Urothelium cell line (cell line): ENCODE measurements at regions not wholly inside any gene's neighbourhood (a gene's known extent, or its start where the extent isn't known, plus 50 kb on each side); places are given as distances from the start of the nearest gene placed in this dataset.
A peak's percentile ranks its signal among the peaks of the same experiment; 100 is the strongest.
"Not testable (repeated sequence)": the region's sequence is repeated elsewhere in the genome, so short reads cannot be mapped to it uniquely, and the experiment has no call there.

Experiments
- DNase-seq: peaks from one replicate; pipeline ENCODE4 v3.0.0; 2011; ENCODE audit warnings: low spot score, mixed read lengths
- FAIRE-seq: peaks from 2 replicates; lab custom pipeline; 2011; peaks lifted over from hg19 to GRCh38; lab: Jason Lieb, UNC

DNA sequence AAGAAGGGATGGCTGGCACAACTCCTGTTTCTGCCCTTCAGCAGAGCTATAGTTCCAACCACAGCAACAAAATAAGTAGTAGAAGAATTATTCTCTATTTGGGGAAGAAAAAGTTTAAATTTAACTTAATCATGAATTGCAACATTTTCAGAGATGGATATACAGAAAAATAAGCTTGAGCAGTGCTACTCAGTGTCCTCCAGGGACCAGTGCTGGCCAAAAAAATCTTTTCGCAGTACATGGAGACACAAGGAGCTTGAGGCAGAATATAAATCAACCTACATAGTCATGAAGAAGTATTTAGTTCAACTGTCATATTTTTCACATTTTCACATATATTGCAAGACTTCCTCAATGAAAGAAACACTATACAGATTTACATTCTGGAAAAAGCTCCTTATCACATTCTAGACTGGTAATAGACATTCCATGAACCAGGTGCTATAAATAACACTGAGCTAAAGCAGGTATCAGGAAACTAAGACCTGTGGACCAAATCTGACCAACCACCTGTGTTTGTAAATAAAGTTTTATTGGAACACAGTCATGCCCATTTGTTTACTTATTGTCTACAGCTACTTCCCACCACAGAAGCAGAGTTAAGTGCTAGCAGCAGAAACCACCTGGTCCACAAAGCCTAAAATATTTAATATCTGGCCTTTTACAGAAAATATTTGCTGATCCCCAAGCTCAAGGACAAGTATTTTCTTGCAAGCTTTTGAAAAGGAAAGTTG, 101.9 kb downstream of the RGS21 start:
- DNase-seq (no peak), FAIRE-seq (no peak)

DNA sequence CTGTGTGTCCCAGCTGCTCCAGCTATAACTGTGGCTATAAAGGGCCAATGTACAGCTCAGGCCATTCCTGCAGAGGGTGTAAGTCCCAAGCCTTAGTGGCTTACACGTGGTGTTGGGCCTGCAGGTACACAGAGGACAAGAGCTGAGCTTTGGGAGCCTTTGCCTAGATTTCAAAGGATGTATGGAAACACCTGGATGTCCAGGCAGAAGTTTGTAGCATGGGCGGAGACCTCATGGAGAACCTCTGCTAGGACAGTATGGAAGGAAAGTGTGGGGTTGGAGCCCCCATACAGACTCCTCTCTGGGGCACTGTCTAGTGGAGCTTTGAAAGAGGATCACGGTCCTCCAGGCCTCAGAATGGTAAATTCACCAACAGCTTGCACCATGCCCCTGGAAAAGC, 113.9 kb downstream of the RGS21 start:
- DNase-seq = no peak
- FAIRE-seq = no peak

DNA sequence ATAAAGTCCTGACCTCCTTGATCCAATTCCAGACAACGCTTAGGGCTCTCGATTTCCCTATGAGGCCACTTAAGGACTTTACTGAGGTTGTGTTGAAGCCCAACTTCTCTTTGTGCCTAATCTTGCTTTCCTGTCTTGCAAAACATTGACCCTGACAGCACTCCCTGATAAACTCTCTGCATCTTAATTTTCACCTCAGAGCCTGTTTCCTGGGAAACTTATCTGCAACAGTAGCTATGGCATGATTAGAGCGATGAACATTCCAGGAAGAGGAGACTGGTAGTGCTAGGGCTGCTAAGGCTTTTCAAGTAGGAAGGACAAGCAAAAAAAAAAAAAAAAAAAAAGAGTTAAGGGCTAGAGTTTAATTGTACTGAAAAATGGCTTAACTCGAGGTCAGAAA, 118.9 kb downstream of the RGS21 start:
- DNase-seq (no peak), FAIRE-seq (no peak)

DNA sequence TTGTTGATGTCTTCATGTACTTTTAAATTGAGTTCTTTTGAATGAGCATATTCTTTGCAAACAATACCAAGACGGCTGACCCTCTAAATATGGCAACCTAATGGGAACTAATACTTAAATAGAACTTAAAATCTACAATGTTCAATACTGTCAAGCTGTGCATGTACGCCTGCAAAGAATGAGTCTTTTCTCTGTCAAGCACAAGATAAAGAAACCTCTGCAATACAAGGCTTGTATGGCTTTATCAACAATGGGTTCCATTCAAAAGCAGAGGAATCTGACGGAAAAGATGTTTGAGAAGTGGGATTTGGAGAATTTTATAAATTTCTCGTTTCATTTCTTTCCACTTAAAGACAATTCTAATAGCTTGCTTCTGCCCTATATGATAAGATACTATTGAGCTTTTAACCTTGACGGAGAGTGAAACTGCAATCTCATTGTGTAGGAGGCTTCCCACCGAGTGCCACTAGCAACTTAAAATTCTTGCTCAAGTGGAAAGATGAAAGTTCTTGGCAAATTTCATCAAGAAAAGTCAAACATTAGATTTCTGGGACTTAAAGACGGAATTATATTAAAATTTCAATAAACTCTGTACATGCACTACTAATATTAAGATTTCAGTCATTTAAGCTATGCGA, 119.8 kb downstream of the RGS21 start:
- FAIRE-seq = no peak
- no peak for DNase-seq

DNA sequence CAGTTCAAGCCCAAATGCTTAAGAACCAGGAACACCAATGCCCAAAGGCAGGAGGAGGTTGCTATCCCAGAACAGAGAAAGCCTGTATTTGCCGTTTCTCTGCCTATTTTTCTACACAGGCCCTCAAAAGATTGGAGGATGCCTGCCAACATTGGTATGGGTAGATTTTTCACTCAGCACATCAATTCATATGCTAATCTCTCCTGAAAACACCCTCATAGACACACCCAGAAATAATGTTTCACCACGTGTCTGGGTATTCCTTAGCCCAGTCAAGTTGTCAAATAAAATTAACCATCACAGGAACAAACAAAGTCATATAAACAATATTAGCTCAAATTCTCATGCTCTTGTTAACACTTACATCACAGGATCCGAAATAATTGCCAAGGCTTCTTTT, 121.9 kb downstream of the RGS21 start:
- DNase-seq (no peak), FAIRE-seq (no peak)

DNA sequence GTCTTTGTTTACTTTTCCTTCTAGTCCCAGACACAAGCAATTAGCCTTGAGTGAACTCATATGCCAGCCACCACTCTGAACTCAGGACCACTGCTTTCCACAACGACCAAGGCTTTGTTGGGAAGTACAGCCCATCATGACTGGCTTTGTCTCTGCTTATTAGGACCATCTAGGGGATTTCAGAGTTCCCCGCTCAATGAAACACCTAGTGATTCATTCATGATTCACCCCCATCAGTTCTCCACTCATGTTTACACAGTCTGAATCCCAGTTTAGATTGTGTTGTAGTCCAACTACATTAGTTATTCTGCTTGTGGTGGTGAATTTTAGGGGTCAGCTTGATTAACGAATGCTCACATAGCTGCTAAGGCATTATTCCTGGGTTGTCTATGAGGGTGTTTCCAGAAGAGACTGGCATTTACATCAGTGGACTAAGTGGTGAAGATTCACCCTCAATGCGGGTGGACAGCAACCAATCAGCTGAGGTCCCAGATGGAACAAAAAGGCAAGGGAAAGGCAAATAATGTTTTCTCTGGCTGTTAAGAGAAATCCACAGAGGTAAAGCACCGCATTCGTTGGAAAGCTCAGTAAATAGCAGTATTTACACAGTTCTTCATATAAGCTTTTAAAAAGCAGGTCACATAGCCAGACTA, 122.7 kb downstream of the RGS21 start:
- no peak for FAIRE-seq
- DNase-seq = peak; percentile 38

DNA sequence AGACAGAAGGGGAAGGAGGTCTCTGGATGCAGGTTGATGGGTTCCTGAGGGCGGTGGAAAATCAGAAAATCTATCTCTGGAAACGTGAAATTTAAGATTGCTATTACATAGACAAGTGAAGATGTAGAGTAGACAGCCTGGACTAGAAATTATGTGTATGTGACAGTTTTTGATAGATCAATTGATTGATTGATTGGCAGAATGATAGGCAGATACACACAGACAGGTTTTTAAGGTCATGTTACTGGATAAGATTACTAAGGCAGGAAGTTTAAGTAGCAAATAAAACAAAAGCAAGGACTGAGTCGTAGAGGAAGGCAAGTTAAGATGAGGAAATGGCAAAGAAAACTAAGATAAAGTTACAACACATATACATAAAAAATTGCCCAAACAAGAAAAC, 124.7 kb downstream of the RGS21 start:
- FAIRE-seq (no peak), DNase-seq (no peak)

DNA sequence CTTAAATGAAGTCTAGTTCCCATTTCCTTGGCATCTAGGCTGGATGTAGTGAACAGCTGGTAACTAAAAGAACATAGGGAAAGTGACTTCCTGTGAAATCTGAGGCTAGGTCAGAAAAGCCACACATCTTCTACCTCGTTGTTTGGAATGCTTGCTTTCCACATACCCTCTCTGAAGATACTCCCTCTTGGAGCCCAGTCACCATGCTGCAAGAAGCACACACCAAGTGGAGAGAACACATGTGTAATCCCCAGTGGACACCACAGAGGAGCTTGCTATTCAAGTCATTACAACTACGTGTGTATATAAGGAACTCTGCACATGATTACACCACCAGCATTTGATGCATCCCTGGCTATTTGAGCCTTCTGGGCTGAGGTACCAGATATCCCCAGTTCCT, 125.9 kb downstream of the RGS21 start:
- FAIRE-seq = no peak

DNA sequence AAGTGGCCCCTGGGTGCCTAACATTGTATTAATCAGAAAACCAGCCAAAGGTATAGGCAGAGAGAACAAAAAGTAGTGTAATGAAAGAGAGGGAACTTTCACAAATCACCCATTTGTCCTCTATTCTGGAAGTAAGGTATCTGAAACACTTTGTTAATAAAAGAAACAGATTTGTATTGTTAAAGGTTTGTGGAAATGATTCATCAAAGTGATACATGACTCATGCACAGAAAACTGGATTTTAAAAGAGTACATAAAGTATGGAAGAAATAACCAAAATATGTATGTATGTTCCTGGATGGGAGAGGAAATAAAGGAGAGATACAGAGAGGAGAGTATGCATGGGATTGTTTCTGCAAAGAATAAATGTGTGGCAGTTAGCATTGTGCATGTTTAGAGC, 126.8 kb downstream of the RGS21 start:
- DNase-seq (no peak), FAIRE-seq (no peak)

More for the DNA sequence above, 125.9 kb downstream of the RGS21 start:
- no peak for DNase-seq

DNA sequence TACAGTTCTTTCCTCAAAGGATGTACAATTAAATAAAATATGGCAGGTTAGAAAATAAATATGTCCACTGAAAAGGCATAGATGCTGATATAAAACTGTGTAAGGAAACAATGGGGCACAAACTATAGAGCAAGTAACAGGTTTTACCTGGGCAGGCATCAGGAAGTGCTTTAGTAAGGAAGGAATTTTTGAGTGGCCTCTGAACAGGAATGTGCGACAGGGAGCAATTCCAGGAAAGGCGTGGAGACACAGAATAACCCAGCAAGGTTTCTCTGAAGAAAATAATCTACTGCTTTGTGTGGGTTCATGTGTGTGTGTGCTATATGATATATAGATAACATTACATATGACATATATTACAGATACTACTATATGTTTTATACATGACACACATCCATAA, 128.4 kb downstream of the RGS21 start:
- DNase-seq (no peak), FAIRE-seq (no peak)

DNA sequence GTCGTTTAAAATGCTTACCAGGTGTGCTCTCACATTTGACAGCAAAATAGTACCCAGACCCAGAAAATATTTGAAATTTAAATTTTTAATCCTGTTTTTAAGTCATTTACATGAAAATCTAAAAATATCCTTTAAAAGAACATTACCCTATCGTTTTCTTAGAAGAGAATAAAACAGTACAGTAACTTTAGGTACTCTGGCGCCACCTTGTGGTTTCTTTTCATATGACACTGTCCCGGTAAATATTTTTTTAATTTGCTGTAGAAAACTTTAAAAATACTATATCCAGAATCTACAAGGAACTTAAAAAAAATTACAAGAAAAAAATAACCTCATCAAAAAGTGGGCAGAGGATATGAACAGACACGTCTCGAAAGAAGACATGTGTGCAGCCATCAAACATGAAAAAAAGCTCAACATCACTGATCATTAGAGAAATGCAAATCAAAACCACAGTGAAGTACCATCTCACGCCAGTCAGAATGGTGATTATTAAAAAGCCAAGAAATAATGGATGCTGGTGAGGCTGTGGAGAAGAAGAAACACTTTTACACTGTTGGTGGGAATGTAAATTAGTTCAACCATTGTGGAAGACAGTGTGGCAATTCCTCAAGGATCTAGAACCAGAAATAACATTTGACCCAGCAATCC, 129.2 kb downstream of the RGS21 start:
- FAIRE-seq (no peak), DNase-seq (no peak)

DNA sequence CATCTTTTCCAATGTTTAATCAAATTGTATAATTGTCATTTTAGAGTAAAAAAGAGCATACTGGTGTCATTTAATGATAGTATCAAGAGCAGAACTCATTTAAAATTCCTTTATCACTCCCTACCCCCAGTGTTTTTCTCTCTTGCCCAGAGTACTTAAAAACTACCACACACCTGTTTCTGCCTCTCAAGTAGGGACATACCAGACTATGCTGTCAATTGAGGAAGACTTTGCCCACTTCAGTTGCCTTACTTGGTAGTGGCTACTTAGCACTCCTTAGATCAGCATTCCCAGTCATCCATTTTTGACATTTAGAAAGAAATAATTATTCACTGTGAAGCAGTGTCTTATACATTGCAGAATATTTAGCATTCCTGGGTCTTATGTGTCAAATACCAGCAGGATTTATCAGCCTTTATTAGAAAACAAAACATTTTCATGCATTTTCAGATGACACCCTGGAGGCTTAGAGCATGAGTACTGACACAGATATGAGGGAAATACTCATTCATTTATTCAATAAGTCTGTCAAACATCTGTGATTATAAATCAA, 127.5 kb upstream of the RGS1 start:
- FAIRE-seq = no peak

DNA sequence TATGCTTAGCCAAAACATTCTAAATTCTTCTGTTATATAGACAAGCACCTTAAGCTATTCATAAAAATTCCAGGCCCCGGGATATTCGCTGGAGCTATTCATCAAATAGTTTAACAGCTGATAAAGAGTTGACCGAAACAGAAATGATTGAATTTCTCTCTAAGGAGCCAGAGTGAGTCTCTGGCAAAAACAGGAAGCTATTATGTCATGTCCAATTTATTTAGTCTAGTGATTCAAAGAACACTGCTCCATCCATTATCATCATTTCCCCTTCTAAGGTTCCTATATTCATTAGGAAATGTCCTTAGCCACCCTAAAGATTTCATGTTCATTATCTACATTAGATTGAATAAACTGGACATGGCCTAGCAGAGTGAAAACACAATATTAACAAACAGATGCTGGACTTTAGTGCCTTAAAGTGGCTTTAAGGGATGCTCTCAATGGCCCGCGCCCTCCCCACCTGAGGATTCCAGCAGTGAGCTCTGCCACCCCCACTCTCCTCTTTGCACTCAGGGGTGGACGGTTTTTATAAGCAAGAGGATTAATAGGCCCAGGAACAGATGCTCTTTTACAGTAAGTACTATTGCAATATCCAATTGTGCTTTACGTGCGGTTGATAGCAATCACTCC, 122.1 kb upstream of the RGS1 start:
- FAIRE-seq (no peak), DNase-seq (no peak)

More for the DNA sequence above, 127.5 kb upstream of the RGS1 start:
- no peak for DNase-seq

DNA sequence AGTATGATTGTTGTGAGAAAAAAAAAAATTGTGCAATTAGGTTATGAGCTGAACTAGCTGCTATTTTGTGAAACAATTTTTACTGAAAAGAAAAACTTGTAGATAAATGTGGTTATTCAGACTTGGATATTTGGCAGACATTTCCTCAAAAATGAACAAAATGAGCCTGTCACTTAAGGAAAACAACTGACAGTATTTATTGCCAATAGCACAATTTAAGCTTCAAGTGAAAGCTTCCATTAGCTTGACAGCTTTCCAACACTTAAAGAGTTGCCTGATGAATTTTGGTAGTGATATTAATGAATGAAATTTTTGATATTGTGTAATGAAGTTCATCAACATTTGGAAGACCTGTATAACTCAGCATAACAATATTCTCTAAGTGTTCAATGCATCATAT, 116.1 kb upstream of the RGS1 start:
- FAIRE-seq (no peak), DNase-seq (no peak)

DNA sequence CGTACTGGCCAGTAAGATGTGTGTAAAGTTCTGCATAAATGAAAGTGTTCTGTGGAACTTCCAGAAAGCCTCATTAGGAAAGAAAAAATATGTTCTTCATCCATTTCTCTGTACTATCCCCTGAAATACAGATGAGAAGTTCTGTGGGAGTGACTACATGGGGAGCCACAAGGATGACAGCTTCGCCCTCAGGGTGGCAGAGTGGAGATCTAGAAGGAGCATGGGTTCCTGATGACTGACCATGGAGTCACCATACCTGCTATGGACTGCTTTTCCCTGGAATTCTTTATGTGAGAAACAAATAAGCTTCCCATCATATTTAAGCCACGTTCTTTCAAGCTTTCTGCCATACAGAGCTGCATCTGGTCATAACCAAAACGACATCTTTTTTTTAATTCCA, 113.9 kb upstream of the RGS1 start:
- DNase-seq = no peak
- no peak for FAIRE-seq

DNA sequence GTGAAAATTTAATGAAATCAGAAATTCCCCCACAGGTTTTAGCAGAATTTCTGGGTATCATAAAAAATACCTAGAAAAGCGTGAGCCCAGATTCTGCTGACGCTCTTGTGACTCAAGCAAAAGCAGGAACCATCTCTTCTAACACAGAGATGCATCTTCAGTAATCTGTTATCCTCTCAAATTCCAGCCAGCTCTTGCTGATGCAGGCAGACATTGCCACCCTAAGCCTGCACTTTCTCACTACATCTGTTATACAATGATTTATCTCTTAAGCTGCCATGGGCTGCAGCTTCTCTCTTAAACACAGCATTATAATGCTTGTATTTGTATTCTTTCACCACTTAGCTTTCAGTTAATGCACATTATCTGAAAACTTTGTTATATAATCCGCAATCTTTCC, 113.0 kb upstream of the RGS1 start:
- no peak for FAIRE-seq
- DNase-seq = no peak

DNA sequence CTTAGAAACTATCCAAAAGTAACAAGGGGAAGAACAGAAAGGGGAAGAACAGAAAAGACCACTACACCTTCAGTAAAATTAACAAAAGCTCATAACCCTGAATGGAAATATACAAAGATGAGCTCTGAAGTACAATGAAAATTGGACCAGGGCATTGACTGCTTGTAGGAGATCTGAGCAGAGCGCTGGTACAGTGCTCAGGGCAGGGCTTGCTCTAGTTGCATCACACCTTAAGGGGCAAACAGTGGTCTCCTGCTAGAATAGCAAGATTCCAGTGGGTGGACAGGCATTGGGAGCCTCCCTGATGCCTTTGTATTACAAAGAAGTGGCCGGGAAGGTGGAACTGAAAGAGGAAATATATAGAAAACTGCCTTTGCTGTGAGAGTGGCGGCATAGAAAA, 111.9 kb upstream of the RGS1 start:
- no peak for FAIRE-seq
- DNase-seq = no peak

DNA sequence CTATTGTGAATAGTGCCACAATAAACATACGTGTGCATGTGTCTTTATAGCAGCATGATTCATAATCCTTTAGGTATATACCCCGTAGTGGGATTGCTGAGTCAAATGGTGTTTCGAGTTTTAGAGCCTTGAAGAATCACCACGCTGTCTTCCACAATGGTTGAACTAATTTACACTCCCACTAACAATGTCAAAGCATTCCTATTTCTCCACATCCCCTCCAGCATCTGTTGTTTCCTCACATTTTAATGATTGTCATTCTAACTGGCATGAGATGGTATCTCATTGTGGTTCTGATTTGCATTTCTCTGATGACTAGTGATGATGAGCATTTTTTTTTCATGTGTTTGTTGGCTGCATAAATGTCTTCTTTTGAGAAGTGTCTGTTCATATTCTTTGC, 110.4 kb upstream of the RGS1 start:
- not testable (repeated sequence) for FAIRE-seq

DNA sequence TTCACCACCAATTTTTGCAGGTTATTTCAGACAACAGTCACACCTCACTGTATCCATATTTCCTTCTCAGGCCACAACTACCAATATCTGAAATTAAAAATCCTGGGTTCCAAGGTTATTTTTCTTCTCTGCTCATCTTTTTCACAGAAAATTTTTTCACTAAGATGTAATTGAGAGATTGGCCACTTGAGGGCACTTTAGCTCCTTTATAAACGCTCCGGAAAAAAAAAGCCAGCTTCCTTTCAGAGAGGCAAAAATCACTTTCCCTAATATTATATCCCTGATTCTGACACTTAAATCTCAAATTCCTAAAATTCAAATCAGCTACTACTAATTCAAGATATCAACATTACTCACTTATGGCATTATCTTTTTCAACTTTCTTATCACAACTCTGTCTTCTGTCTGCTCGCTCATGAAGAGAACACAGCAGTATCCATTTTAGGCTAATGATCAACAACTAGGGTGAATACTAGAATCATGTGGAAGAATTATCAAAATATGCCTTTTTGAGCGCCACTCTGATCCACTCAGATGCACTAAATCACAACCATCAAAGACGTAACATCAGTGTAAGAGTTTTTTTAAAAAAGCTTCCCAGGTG, 101.4 kb upstream of the RGS1 start:
- DNase-seq (peak; percentile 10), FAIRE-seq (no peak)

More for the DNA sequence above, 110.4 kb upstream of the RGS1 start:
- DNase-seq = not testable (repeated sequence)

DNA sequence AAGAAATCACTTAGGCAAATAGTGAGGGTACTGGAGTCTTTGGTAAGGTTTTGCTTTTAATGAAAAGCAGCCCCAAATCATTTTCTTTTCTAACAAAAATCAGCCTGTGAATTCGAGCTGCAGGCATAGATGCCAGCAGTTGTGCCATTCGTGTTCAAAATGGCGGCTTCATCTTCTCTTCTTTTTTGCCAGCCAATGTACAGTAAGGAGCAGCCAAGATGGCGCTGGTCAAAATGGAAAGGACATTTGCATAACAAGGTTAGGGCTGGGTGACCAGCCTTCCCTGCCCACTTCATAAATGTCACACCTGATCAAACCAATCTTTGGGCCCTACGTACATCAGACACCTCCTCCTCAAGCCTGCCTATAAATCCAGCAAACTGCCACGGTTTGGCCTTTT, 100.2 kb upstream of the RGS1 start:
- no peak for DNase-seq
- no peak for FAIRE-seq

DNA sequence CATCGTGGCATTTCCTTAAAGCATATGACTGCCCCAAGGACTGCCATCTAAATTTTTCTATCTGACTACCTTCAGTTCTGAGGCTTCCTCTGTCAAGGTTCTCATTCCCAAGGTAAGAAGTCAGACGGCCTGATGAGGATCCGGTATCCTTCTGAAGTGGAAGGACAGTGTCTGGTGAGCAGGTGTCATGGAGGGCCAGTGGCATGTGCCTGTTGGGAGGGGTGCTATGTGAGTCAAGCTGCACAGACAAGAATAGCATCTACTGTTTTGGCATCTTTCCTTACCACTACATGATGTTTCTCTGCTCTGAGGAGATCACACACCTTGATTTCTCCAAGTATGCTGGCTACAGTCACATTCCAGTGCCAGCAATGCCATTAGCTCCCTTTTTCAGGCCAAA, 99.6 kb upstream of the RGS1 start:
- FAIRE-seq = no peak

More for the DNA sequence above, 99.6 kb upstream of the RGS1 start:
- DNase-seq = no peak
